ENCODE measurements at regions not wholly inside any gene's neighbourhood (a gene's known extent, or its start where the extent isn't known, plus 50 kb on each side); places are given as distances from the start of the nearest gene placed in this dataset.

GRCh38 chr6:150759483-150759882, 106.0 kb upstream of the MTHFD1L start:
- TF ChIP-seq CTCF (conservative IDR thresholded peaks at IDR 0.05), result no peak
- no peak for TF ChIP-seq EZH2 (IDR thresholded peaks at IDR 0.05; ENCODE audit: low read depth)

Data from PC-9 (cell line).